Endothelial cell of umbilical vein (primary cell): ENCODE measurements at regions not wholly inside any gene's neighbourhood (a gene's known extent, or its start where the extent isn't known, plus 50 kb on each side); places are given as distances from the start of the nearest gene placed in this dataset.

Experiments used
- BruUV-seq: library from RNA; stranded (reverse); fragments of 400-500 nt; replicated peaks from 2 replicates; lab custom pipeline; 2021; lab: Mats Ljungman, UMichigan
- CTCF ChIA-PET: fragments of 300-600, 350-600 bp; sonication (Branson Sonifier 250); formaldehyde crosslinking; loops from one replicate; lab custom pipeline; 2021; ENCODE audit warnings: antibody characterized with exemption, inconsistent platforms; lab: Charles Lee
- POLR2A ChIA-PET: fragments of 300-600, 350-600 bp; sonication (Branson Sonifier 250); formaldehyde crosslinking; loops from one replicate; lab custom pipeline; 2021; ENCODE audit warnings: antibody characterized with exemption, inconsistent platforms; lab: Charles Lee
- DNase-seq: peaks from one replicate; pipeline ENCODE4 v3.0.0-alpha.2; 2011; ENCODE audit warnings: low read depth, low spot score
- FAIRE-seq: peaks from 2 replicates; lab custom pipeline; 2011; peaks lifted over from hg19 to GRCh38; lab: Jason Lieb, UNC
- H2AFZ ChIP-seq: 2 replicates; pipeline ENCODE4 v1.6.0; 2012; ENCODE audit warnings: low read depth, low read length, control low read depth, inconsistent platforms
- H3K27ac ChIP-seq: 2 replicates; pipeline ENCODE4 v1.5.1; 2011; ENCODE audit warnings: low read depth, mild to moderate bottlenecking, control low read depth, low read length, moderate library complexity; ENCODE audit not compliant: insufficient read depth
- H3K27me3 ChIP-seq, 2 experiments: 2 replicates each; pipeline versions ENCODE4 v1.6.0 to v1.6.1; 2011; ENCODE audit warnings: low read length in 2 of 2, mixed read lengths in 1 of 2; ENCODE audit not compliant: control insufficient read depth in 2 of 2, insufficient read depth in 2 of 2
- H3K36me3 ChIP-seq, 2 experiments: 2 replicates in 1 of 2; 3 replicates in 1 of 2; pipeline ENCODE4 v1.5.1; 2011; ENCODE audit warnings: low read length in 2 of 2, mild to moderate bottlenecking in 1 of 2, moderate library complexity in 1 of 2; ENCODE audit not compliant: control insufficient read depth in 2 of 2, insufficient read depth in 2 of 2; ENCODE audit errors: extremely low read depth in 1 of 2
- H3K4me1 ChIP-seq: 3 replicates; pipeline ENCODE4 v1.5.1; 2011; ENCODE audit warnings: mild to moderate bottlenecking, low read length; ENCODE audit not compliant: control insufficient read depth, insufficient read depth; ENCODE audit errors: extremely low read depth
- H3K4me2 ChIP-seq: 2 replicates; pipeline ENCODE4 v1.6.1; 2011; ENCODE audit warnings: low read length, control low read depth, mixed read lengths; ENCODE audit not compliant: insufficient read depth
- H3K4me3 ChIP-seq, 3 experiments: fragments of 200-600 bp in 1 of 3; sonication (generic), shearing (Covaris generic) in 1 of 3; replicated peaks in 1 of 3; 2 replicates each; pipeline ENCODE4 v1.5.1; 2011 to 2016; ENCODE audit warnings: control low read depth in 3 of 3, low read length in 3 of 3, mild to moderate bottlenecking in 2 of 3, inconsistent platforms in 1 of 3, low read depth in 1 of 3, moderate library complexity in 1 of 3; ENCODE audit not compliant: insufficient read depth in 1 of 3
- H3K79me2 ChIP-seq: 2 replicates; pipeline ENCODE4 v1.6.0; 2012; ENCODE audit warnings: low read length, inconsistent platforms; ENCODE audit not compliant: control insufficient read depth, insufficient read depth
- H3K9ac ChIP-seq: replicated peaks from 2 replicates; pipeline ENCODE3; 2011; ENCODE audit warnings: low read length, control low read depth; ENCODE audit not compliant: insufficient read depth; ENCODE audit errors: extremely low read depth
- H3K9me1 ChIP-seq: replicated peaks from 3 replicates; pipeline ENCODE4 v1.6.0; 2011; ENCODE audit warnings: mild to moderate bottlenecking, low read length; ENCODE audit not compliant: control insufficient read depth, insufficient read depth; ENCODE audit errors: extremely low read depth
- H3K9me3 ChIP-seq: replicated peaks from 2 replicates; pipeline ENCODE4 v1.5.1; 2012; ENCODE audit warnings: low read length, inconsistent platforms; ENCODE audit not compliant: control insufficient read depth, insufficient read depth
- H4K20me1 ChIP-seq: replicated peaks from 2 replicates; pipeline ENCODE3; 2011; ENCODE audit warnings: mild to moderate bottlenecking, low read length; ENCODE audit not compliant: control insufficient read depth, insufficient read depth; ENCODE audit errors: extremely low read depth
- CTCF ChIP-seq, 2 donors: IDR thresholded peaks; 1 replicate in 1 of 2; 2 replicates in 1 of 2; pipeline ENCODE4 v1.5.1; 2011; ENCODE audit warnings: low read length in 2 of 2, mild to moderate bottlenecking in 2 of 2, moderate library complexity in 2 of 2, control low read depth in 1 of 2, inconsistent platforms in 1 of 2, low read depth in 1 of 2; ENCODE audit not compliant: insufficient read depth in 1 of 2; ENCODE audit errors: extremely low read depth in 1 of 2
- EZH2 ChIP-seq: IDR thresholded peaks from 2 replicates; pipeline ENCODE4 v1.6.1; 2012; ENCODE audit warnings: borderline replicate concordance, low read depth, mild to moderate bottlenecking, moderate library complexity, low read length, inconsistent platforms; ENCODE audit not compliant: severe bottlenecking
- FOS ChIP-seq: IDR thresholded peaks from 2 replicates; pipeline ENCODE4 v1.6.1; 2011; ENCODE audit warnings: mild to moderate bottlenecking, low read length, moderate library complexity, borderline replicate concordance; ENCODE audit not compliant: insufficient read depth
- GATA2 ChIP-seq: IDR thresholded peaks from 2 replicates; pipeline ENCODE4 v1.7.0; 2011; ENCODE audit warnings: low read depth, mild to moderate bottlenecking, moderate library complexity, mixed read lengths, low read length; ENCODE audit not compliant: insufficient read length, insufficient read depth
- JUN ChIP-seq: IDR thresholded peaks from 2 replicates; pipeline ENCODE4 v1.6.1; 2011; ENCODE audit warnings: borderline replicate concordance, low read depth; ENCODE audit not compliant: insufficient read length, insufficient read depth
- MAX ChIP-seq: IDR thresholded peaks from 2 replicates; pipeline ENCODE4 v1.6.1; 2011; ENCODE audit not compliant: insufficient read depth, insufficient read length
- MYC ChIP-seq: IDR thresholded peaks from one replicate; pipeline ENCODE4 v1.6.1; 2011; ENCODE audit warnings: mild to moderate bottlenecking, low read depth, low read length
- POLR2A ChIP-seq: IDR thresholded peaks from 2 replicates; pipeline ENCODE4 v1.6.1; 2012; ENCODE audit warnings: low read depth, mild to moderate bottlenecking, control low read depth, low read length
- POLR2AphosphoS5 ChIP-seq: IDR thresholded peaks from 2 replicates; pipeline ENCODE4 v1.6.1; 2012; ENCODE audit warnings: low read depth, mild to moderate bottlenecking, control low read depth, low read length, moderate library complexity; ENCODE audit not compliant: insufficient read depth
- dilution Hi-C: fragments of 300-500 bp; cut with MboI; formaldehyde crosslinking; loops from one replicate; pipeline ENCODE4 v1.15.0; 2019; ENCODE audit warnings: low sequenced_read_pairs; ENCODE audit not compliant: extremely low pct_ligation_motif_present
- intact Hi-C: fragments of 100-400 bp; cut with micrococcal nuclease; formaldehyde crosslinking; loops from one replicate; pipeline ENCODE4 v1.10.0; 2022

GRCh38 chr16:73413830-73414190 lies 365.9 kb upstream of the ZFHX3 start:
- Histone ChIP-seq H3K4me2 (no peak overlapping the region), H3K36me3 (no peaks in the 10 kb centered on the region), H3K27me3 (no peaks in the 10 kb centered on the region), H3K9me3 (peaks cover 2% of the 10 kb centered on the region), H3K27ac (no peak overlapping the region), H4K20me1 (no peaks in the 10 kb centered on the region), H3K4me1 (no peaks in the 10 kb centered on the region), H3K9me1 (no peaks in the 10 kb centered on the region), H3K9ac (no peak overlapping the region), H3K79me2 (no peaks in the 10 kb centered on the region), H2AFZ (no peak overlapping the region), H3K4me3 (no peak overlapping the region)
- intact Hi-C loops: no loop called here
- no peak for DNase-seq
- FAIRE-seq: no peak
- TF ChIP-seq MAX (no peak), GATA2 (no peak), CTCF (IDR thresholded peaks at IDR 0.05; ENCODE audit: extremely low read depth in 1 of 2, insufficient read depth in 1 of 2, low read depth in 1 of 2, low read length in 2 of 2) (no peak), JUN (no peak), EZH2 (no peak), POLR2AphosphoS5 (no peak), FOS (no peak), MYC (no peak), POLR2A (no peak)
- BruUV-seq: no TSS peak
- ChIA-PET POLR2A (no interaction called here), CTCF (no interaction called here)
- dilution Hi-C loops: no loop called here
